Lower leg skin (tissue), 3 donors: ENCODE measurements at regions not wholly inside any gene's neighbourhood (a gene's known extent, or its start where the extent isn't known, plus 50 kb on each side); places are given as distances from the start of the nearest gene placed in this dataset.

ENCODE experiments used
- CTCF ChIP-seq, 3 donors: fragments of 450-650 bp; IDR thresholded peaks; one replicate each; pipeline ENCODE4 v1.5.1; 2016; ENCODE audit warnings: antibody characterized with exemption in 3 of 3, mild to moderate bottlenecking in 3 of 3, moderate library complexity in 2 of 3
- POLR2A ChIP-seq, 2 donors: fragments of 450-650 bp; IDR thresholded peaks; one replicate each; pipeline ENCODE4 v1.6.1; 2016 to 2017; ENCODE audit warnings: antibody characterized with exemption in 2 of 2, mild to moderate bottlenecking in 1 of 2, moderate library complexity in 1 of 2

DNA sequence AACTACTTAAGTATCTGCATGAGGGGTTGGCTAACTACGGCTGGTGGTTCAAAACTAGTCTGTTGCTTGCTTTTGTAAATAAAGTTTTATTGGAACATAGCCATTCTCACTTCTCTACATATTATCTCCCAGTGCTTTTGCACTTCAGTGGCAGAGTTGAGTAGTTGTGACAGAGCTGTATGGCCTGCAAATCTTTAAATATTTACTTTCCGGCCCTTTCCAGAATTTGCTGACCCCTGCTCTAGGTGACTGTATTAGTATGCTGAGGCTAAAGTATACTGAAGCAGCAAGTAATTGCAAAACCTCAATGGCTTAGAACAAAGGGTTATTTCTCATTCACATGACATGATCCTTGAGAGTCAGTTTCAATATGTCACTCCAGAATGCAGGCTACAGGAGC lies 78.3 kb downstream of the OTUD1 start:
- TF ChIP-seq CTCF (IDR thresholded peaks at IDR 0.05) = no peak
- TF ChIP-seq POLR2A (IDR thresholded peaks at IDR 0.05) = no peak
